ENCODE measurements at regions not wholly inside any gene's neighbourhood (a gene's known extent, or its start where the extent isn't known, plus 50 kb on each side); places are given as distances from the start of the nearest gene placed in this dataset.

- TF ChIP-seq RAD21 (IDR thresholded peaks at IDR 0.05; ENCODE audit: low read length) (no peak), RCOR1 (IDR thresholded peaks at IDR 0.05; ENCODE audit: insufficient replicate concordance, low read length) (no peak), POLR2A (IDR thresholded peaks at IDR 0.05; ENCODE audit: low read depth, low read length) (no peak), CHD1 (IDR thresholded peaks at IDR 0.05; ENCODE audit: low read depth, low read length) (no peak), ELK1 (IDR thresholded peaks at IDR 0.05; ENCODE audit: borderline replicate concordance, low read depth, low read length) (no peak), NFE2L2 (IDR thresholded peaks at IDR 0.05; ENCODE audit: low read depth, low read length) (no peak), MAZ (IDR thresholded peaks at IDR 0.05; ENCODE audit: borderline replicate concordance, low read depth, low read length) (no peak), SMC3 (IDR thresholded peaks at IDR 0.05; ENCODE audit: low read depth, low read length) (no peak), BHLHE40 (IDR thresholded peaks at IDR 0.05; ENCODE audit: low read depth, low read length) (no peak), RFX5 (IDR thresholded peaks at IDR 0.05; ENCODE audit: low read depth, low read length) (no peak), CEBPB (IDR thresholded peaks at IDR 0.05; ENCODE audit: low read depth, low read length) (no peak)
- TF ChIP-seq, protein P1, sequence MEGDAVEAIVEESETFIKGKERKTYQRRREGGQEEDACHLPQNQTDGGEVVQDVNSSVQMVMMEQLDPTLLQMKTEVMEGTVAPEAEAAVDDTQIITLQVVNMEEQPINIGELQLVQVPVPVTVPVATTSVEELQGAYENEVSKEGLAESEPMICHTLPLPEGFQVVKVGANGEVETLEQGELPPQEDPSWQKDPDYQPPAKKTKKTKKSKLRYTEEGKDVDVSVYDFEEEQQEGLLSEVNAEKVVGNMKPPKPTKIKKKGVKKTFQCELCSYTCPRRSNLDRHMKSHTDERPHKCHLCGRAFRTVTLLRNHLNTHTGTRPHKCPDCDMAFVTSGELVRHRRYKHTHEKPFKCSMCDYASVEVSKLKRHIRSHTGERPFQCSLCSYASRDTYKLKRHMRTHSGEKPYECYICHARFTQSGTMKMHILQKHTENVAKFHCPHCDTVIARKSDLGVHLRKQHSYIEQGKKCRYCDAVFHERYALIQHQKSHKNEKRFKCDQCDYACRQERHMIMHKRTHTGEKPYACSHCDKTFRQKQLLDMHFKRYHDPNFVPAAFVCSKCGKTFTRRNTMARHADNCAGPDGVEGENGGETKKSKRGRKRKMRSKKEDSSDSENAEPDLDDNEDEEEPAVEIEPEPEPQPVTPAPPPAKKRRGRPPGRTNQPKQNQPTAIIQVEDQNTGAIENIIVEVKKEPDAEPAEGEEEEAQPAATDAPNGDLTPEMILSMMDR (conservative IDR thresholded peaks at IDR 0.05; ENCODE audit: low read depth, low read length): no peak
- TF ChIP-seq, protein P2, sequence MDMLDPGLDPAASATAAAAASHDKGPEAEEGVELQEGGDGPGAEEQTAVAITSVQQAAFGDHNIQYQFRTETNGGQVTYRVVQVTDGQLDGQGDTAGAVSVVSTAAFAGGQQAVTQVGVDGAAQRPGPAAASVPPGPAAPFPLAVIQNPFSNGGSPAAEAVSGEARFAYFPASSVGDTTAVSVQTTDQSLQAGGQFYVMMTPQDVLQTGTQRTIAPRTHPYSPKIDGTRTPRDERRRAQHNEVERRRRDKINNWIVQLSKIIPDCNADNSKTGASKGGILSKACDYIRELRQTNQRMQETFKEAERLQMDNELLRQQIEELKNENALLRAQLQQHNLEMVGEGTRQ (IDR thresholded peaks at IDR 0.05; ENCODE audit: low read depth, low read length): no peak
Observed at GRCh38 chr14:98236314-98236713, 1035.7 kb downstream of the BCL11B start.

Measured in IMR-90 (cell line).